Sigmoid colon (tissue), 4 donors: ENCODE measurements at regions not wholly inside any gene's neighbourhood (a gene's known extent, or its start where the extent isn't known, plus 50 kb on each side); places are given as distances from the start of the nearest gene placed in this dataset.

Experiments
- CTCF ChIP-seq, 4 experiments: fragments of 450-650 bp in 3 of 4; fragments of 200-600 bp in 1 of 4; IDR thresholded peaks; one replicate each; pipeline ENCODE4 v1.5.1; 2016 to 2019; ENCODE audit warnings: antibody characterized with exemption in 4 of 4, mild to moderate bottlenecking in 3 of 4, moderate library complexity in 2 of 4
- EP300 ChIP-seq, 4 donors: sonication (generic); formaldehyde crosslinking; IDR thresholded peaks; one replicate each; pipeline ENCODE4 v1.6.1; 2017; ENCODE audit warnings: antibody characterized with exemption in 4 of 4

GRCh38 chr2:221129657-221130056 is 442.4 kb downstream of the EPHA4 start:
- TF ChIP-seq CTCF (IDR thresholded peaks at IDR 0.05), result no peak
- no peak for TF ChIP-seq EP300 (IDR thresholded peaks at IDR 0.05)
